HCT116 (cell line): ENCODE measurements at regions not wholly inside any gene's neighbourhood (a gene's known extent, or its start where the extent isn't known, plus 50 kb on each side); places are given as distances from the start of the nearest gene placed in this dataset.

Source experiments
- ATAC-seq: fragments of 200-7000 bp; cut with Tn5 transposase; 2 replicates; pipeline ENCODE4 v1.9.1; 2020; ENCODE audit warnings: mild to moderate bottlenecking, moderate library complexity
- BruUV-seq: library from RNA; stranded (reverse); fragments of 400-500 nt; replicated peaks from 2 replicates; lab custom pipeline; 2021; lab: Mats Ljungman, UMichigan
- CTCF ChIA-PET: fragments of 300-600 bp; sonication (Branson Sonifier 250); formaldehyde crosslinking; loops from one replicate; lab custom pipeline; 2021; ENCODE audit warnings: antibody characterized with exemption; lab: Charles Lee
- POLR2A ChIA-PET: fragments of 300-600, 350-600 bp; sonication (Branson Sonifier 250); formaldehyde crosslinking; loops from one replicate; lab custom pipeline; 2021; ENCODE audit warnings: antibody characterized with exemption; lab: Charles Lee
- RAD21 ChIA-PET, 2 experiments: fragments of 300-600 bp; sonication (Branson Sonifier 250); formaldehyde crosslinking; loops; one replicate each; lab custom pipeline; 2023; ENCODE audit warnings: low total read pairs in 2 of 2; ENCODE audit not compliant: uncharacterized antibody in 2 of 2, unreplicated experiment in 2 of 2, low non-redundant PET in 1 of 2; lab: Charles Lee
- DNase-seq: peaks from one replicate; pipeline ENCODE4 v3.0.0-alpha.2; 2010; ENCODE audit warnings: low read depth, low spot score
- H2AFZ ChIP-seq: fragments of 200-600 bp; shearing (Covaris generic), sonication (generic); 2 replicates; pipeline ENCODE4 v1.6.1; 2017; ENCODE audit warnings: low read depth, mixed run types, mixed read lengths, antibody characterized with exemption, low read length; ENCODE audit not compliant: poor library complexity, severe bottlenecking
- H3K27ac ChIP-seq: 2 replicates; pipeline ENCODE4 v1.5.1; 2012; ENCODE audit warnings: low read depth, low read length
- H3K27me3 ChIP-seq: fragments of 200-600 bp; sonication (generic); 2 replicates; pipeline ENCODE4 v1.6.1; 2016; ENCODE audit warnings: mixed run types, low read length, mixed read lengths; ENCODE audit not compliant: insufficient read depth
- H3K36me3 ChIP-seq, 2 experiments: fragments of 200-500 bp in 1 of 2; fragments of 200-600 bp in 1 of 2; sonication (Bioruptor generic) in 1 of 2; sonication (generic) in 1 of 2; 2 replicates each; pipeline versions ENCODE4 v1.5.1 to v1.6.1; 2014 to 2016; ENCODE audit warnings: low read length in 2 of 2, inconsistent platforms in 1 of 2, mixed read lengths in 1 of 2, mixed run types in 1 of 2; ENCODE audit not compliant: insufficient read depth in 2 of 2, control insufficient read depth in 1 of 2
- H3K4me1 ChIP-seq, 2 experiments: fragments of 200-600 bp in 1 of 2; sonication (generic) in 1 of 2; 2 replicates each; pipeline versions ENCODE4 v1.5.1 to v1.6.1; 2012 to 2017; ENCODE audit warnings: low read length in 2 of 2, inconsistent platforms in 1 of 2, mild to moderate bottlenecking in 1 of 2, mixed read lengths in 1 of 2, mixed run types in 1 of 2, moderate library complexity in 1 of 2; ENCODE audit not compliant: insufficient read depth in 2 of 2, control insufficient read depth in 1 of 2
- H3K4me2 ChIP-seq: fragments of 200-600 bp; sonication (generic); 2 replicates; pipeline ENCODE4 v1.6.1; 2017; ENCODE audit warnings: mixed run types, low read length, mixed read lengths
- H3K4me3 ChIP-seq, 2 experiments: fragments of 200-600 bp in 1 of 2; sonication (generic) in 1 of 2; replicated peaks in 1 of 2; 2 replicates each; pipeline ENCODE4 v1.5.1; 2011 to 2016; ENCODE audit warnings: low read length in 2 of 2, control low read depth in 1 of 2, low read depth in 1 of 2, mild to moderate bottlenecking in 1 of 2, mixed read lengths in 1 of 2, mixed run types in 1 of 2
- H3K79me2 ChIP-seq: fragments of 200-600 bp; sonication (generic); 2 replicates; pipeline ENCODE4 v1.6.1; 2017; ENCODE audit warnings: mild to moderate bottlenecking, mixed run types, low read length, moderate library complexity, mixed read lengths; ENCODE audit not compliant: insufficient read depth
- H3K9ac ChIP-seq: fragments of 200-600 bp; sonication (generic); 2 replicates; pipeline ENCODE4 v1.6.1; 2016; ENCODE audit warnings: low read length, mixed read lengths
- H3K9me2 ChIP-seq: fragments of 200-600 bp; sonication (generic), shearing (Covaris generic); 2 replicates; pipeline ENCODE4 v1.6.1; 2017; ENCODE audit warnings: mixed run types, mild to moderate bottlenecking, moderate library complexity; ENCODE audit not compliant: insufficient read depth
- H3K9me3 ChIP-seq, 2 experiments: fragments of 200-500 bp in 1 of 2; fragments of 200-600 bp in 1 of 2; sonication (Bioruptor generic) in 1 of 2; sonication (generic) in 1 of 2; 2 replicates each; pipeline ENCODE4 v1.6.1; 2014 to 2017; ENCODE audit warnings: low read length in 2 of 2, mixed read lengths in 2 of 2, inconsistent platforms in 1 of 2, low read depth in 1 of 2, mild to moderate bottlenecking in 1 of 2, mixed run types in 1 of 2, moderate library complexity in 1 of 2; ENCODE audit not compliant: control insufficient read depth in 1 of 2, insufficient read depth in 1 of 2
- H4K20me1 ChIP-seq: fragments of 200-600 bp; sonication (generic), shearing (Covaris generic); 2 replicates; pipeline ENCODE4 v1.6.1; 2017; ENCODE audit warnings: mixed run types, mild to moderate bottlenecking, moderate library complexity; ENCODE audit not compliant: insufficient read depth
- ATF3 ChIP-seq: IDR thresholded peaks from 2 replicates; pipeline ENCODE4 v1.6.1; 2012
- CEBPB ChIP-seq: IDR thresholded peaks from 2 replicates; pipeline ENCODE4 v1.6.1; 2012; ENCODE audit warnings: low read depth
- ELF1 ChIP-seq: IDR thresholded peaks from 2 replicates; pipeline ENCODE4 v1.6.1; 2012; ENCODE audit warnings: low read depth, borderline replicate concordance
- EZH2 ChIP-seq: fragments of 200-600 bp; sonication (generic); IDR thresholded peaks from 2 replicates; pipeline ENCODE4 v1.6.1; 2017; ENCODE audit warnings: antibody characterized with exemption, mixed run types
- MAX ChIP-seq: IDR thresholded peaks from 2 replicates; pipeline ENCODE4 v1.6.1; 2012
- TCF7L2 ChIP-seq: IDR thresholded peaks from 2 replicates; pipeline ENCODE4 v1.7.0; 2011; ENCODE audit warnings: borderline replicate concordance, inconsistent platforms; ENCODE audit not compliant: insufficient read depth, insufficient read length; ENCODE audit errors: extremely low read depth
- ZBTB33 ChIP-seq: IDR thresholded peaks from 2 replicates; pipeline ENCODE4 v1.6.1; 2011; ENCODE audit warnings: mild to moderate bottlenecking, low read length, moderate library complexity; ENCODE audit not compliant: insufficient replicate concordance; ENCODE audit errors: extremely low read depth
- ZFX ChIP-seq: fragments of 450-650 bp; IDR thresholded peaks from 2 replicates; pipeline ENCODE4 v1.6.1; 2017
- intact Hi-C: fragments of 100-400 bp; cut with micrococcal nuclease; formaldehyde crosslinking; loops from 2 replicates; pipeline ENCODE4 v1.10.0; 2022

GRCh38 chr3:40663280-40663679, 138.5 kb downstream of the ZNF621 start:
- ChIA-PET POLR2A (no interaction called here), RAD21 (no interaction called here), CTCF (no interaction called here)
- ATAC-seq (no peak), DNase-seq (no peak)
- Histone ChIP-seq H3K27ac (no peak overlapping the region), H3K4me2 (no peak overlapping the region), H4K20me1 (no peaks in the 10 kb centered on the region), H3K4me3 (no peak overlapping the region), H3K9ac (no peak overlapping the region), H3K9me2 (no peaks in the 10 kb centered on the region), H2AFZ (no peak overlapping the region), H3K79me2 (no peaks in the 10 kb centered on the region), H3K4me1 (no peaks in the 10 kb centered on the region), H3K36me3 (no peaks in the 10 kb centered on the region), H3K9me3 (no peaks in the 10 kb centered on the region), H3K27me3 (peaks cover 15% of the 10 kb centered on the region; the same call in 1 of the 2 replicates)
- no TSS peak for BruUV-seq
- TF ChIP-seq MAX = no peak
- no peak for TF ChIP-seq CEBPB
- no peak for TF ChIP-seq TCF7L2
- no peak for TF ChIP-seq ZFX
- no peak for TF ChIP-seq ELF1
- no peak for TF ChIP-seq EZH2
- no peak for TF ChIP-seq ZBTB33
- TF ChIP-seq ATF3 = no peak
- intact Hi-C loops = no loop called here
